WTC11 (cell line): ENCODE measurements at regions not wholly inside any gene's neighbourhood (a gene's known extent, or its start where the extent isn't known, plus 50 kb on each side); places are given as distances from the start of the nearest gene placed in this dataset.

Experiments used
- CTCF ChIP-seq: fragments of 200-600 bp; IDR thresholded peaks from 2 replicates; pipeline ENCODE4 v1.8.0; 2022; ENCODE audit warnings: antibody characterized with exemption
- E2F4 ChIP-seq: sonication (generic); formaldehyde crosslinking; IDR thresholded peaks from 2 replicates; pipeline ENCODE4 v1.8.1; 2022; ENCODE audit warnings: low read depth, mild to moderate bottlenecking, moderate library complexity, missing genetic modification reagents, borderline replicate concordance
- E2F5 ChIP-seq: sonication (generic); formaldehyde crosslinking; IDR thresholded peaks from 2 replicates; pipeline ENCODE4 v1.8.1; 2022; ENCODE audit warnings: mild to moderate bottlenecking, moderate library complexity, missing genetic modification reagents
- EMX1 ChIP-seq: fragments of 250-450 bp; sonication (Bioruptor Pico); IDR thresholded peaks from 2 replicates; pipeline ENCODE4 v1.8.0; 2021; ENCODE audit warnings: mild to moderate bottlenecking
- ESRRA ChIP-seq: sonication (generic); formaldehyde crosslinking; IDR thresholded peaks from 2 replicates; pipeline ENCODE4 v1.8.1; 2022; ENCODE audit warnings: mild to moderate bottlenecking, missing genetic modification reagents, borderline replicate concordance
- FOXP4 ChIP-seq: sonication (generic); formaldehyde crosslinking; IDR thresholded peaks from 2 replicates; pipeline ENCODE4 v1.8.0; 2022; ENCODE audit warnings: mild to moderate bottlenecking, missing genetic modification reagents
- GRHL2 ChIP-seq: fragments of 250-450 bp; sonication (Bioruptor Pico); IDR thresholded peaks from 2 replicates; pipeline ENCODE4 v1.8.0; 2022; ENCODE audit warnings: mild to moderate bottlenecking, moderate library complexity; ENCODE audit not compliant: insufficient replicate concordance, severe bottlenecking
- HMGXB4 ChIP-seq: sonication (generic); formaldehyde crosslinking; IDR thresholded peaks from 2 replicates; pipeline ENCODE4 v1.8.1; 2023; ENCODE audit warnings: mild to moderate bottlenecking, moderate library complexity, missing genetic modification reagents
- IRF2 ChIP-seq: sonication (generic); formaldehyde crosslinking; IDR thresholded peaks from 2 replicates; pipeline ENCODE4 v1.8.0; 2022; ENCODE audit warnings: low read depth, missing genetic modification reagents, borderline replicate concordance
- JUN ChIP-seq: sonication (generic); formaldehyde crosslinking; IDR thresholded peaks from 2 replicates; pipeline ENCODE4 v1.8.0; 2023; ENCODE audit warnings: mild to moderate bottlenecking, missing genetic modification reagents
- NFYB ChIP-seq: sonication (generic); formaldehyde crosslinking; conservative IDR thresholded peaks from 2 replicates; pipeline ENCODE4 v1.8.0; 2022; ENCODE audit warnings: low read depth, missing genetic modification reagents
- NR1H2 ChIP-seq: sonication (generic); formaldehyde crosslinking; IDR thresholded peaks from 2 replicates; pipeline ENCODE4 v1.9.0; 2021; ENCODE audit warnings: mild to moderate bottlenecking, moderate library complexity, missing genetic modification reagents
- RELA ChIP-seq: sonication (generic); formaldehyde crosslinking; IDR thresholded peaks from 2 replicates; pipeline ENCODE4 v1.8.1; 2022; ENCODE audit warnings: missing genetic modification reagents, mild to moderate bottlenecking, borderline replicate concordance
- STAT6 ChIP-seq: sonication (generic); formaldehyde crosslinking; conservative IDR thresholded peaks from 2 replicates; pipeline ENCODE4 v1.8.1; 2023; ENCODE audit warnings: mild to moderate bottlenecking, low read depth, missing genetic modification reagents, moderate library complexity

GRCh38 chr6:86722131-86722530 lies 215.2 kb upstream of the HTR1E start:
- TF ChIP-seq E2F4 (no peak), CTCF (no peak), JUN (no peak), RELA (no peak), GRHL2 (CRISPR knock-in tag) (no peak), FOXP4 (CRISPR knock-in tag) (no peak), STAT6 (no peak), ESRRA (CRISPR knock-in tag) (no peak), EMX1 (no peak), E2F5 (no peak), IRF2 (no peak), NR1H2 (CRISPR knock-in tag) (no peak), NFYB (CRISPR knock-in tag) (no peak), HMGXB4 (CRISPR knock-in tag) (no peak)
